ENCODE measurements at regions not wholly inside any gene's neighbourhood (a gene's known extent, or its start where the extent isn't known, plus 50 kb on each side); places are given as distances from the start of the nearest gene placed in this dataset.

- H3K79me2 ChIP-seq (ENCODE audit: insufficient read depth, low read length): no peaks in the 10 kb centered on the region
- H2BK120ac ChIP-seq (ENCODE audit: low read depth, low read length, poor library complexity, severe bottlenecking): no peak overlapping the region
- no peak overlapping the region for H4K91ac ChIP-seq (ENCODE audit: insufficient read length, low read depth, low read length)
- no peak overlapping the region for H3K4ac ChIP-seq (ENCODE audit: low read depth, low read length)
- DNase-seq: no peak
- H2AFZ ChIP-seq (ENCODE audit: low read length): no peak overlapping the region
- no peak overlapping the region for H2BK5ac ChIP-seq (ENCODE audit: insufficient read length, low read length)
- no peak overlapping the region for H2AK5ac ChIP-seq (ENCODE audit: insufficient read length, low read length)
- no peak for TF ChIP-seq CTCF (conservative IDR thresholded peaks at IDR 0.05)
- H3K14ac ChIP-seq (ENCODE audit: insufficient read depth, low read length): no peak overlapping the region
- no peaks in the 10 kb centered on the region for H3K79me1 ChIP-seq (ENCODE audit: insufficient read depth, low read depth, low read length, poor library complexity, severe bottlenecking)
- Mint-ChIP-seq H3K4me3 (no peak overlapping the region), H3K27me3 (ENCODE audit: low read depth) (peaks cover 1% of the 10 kb centered on the region; the same call in 1 of the 2 replicates), H3K4me1 (peaks cover 3 to 4% of the 10 kb centered on the region in 2 experiments; a peak in 2 of 4 replicates), H3K27ac (no peak overlapping the region), H3K36me3 (ENCODE audit: insufficient read depth in 1 of 3, low read depth in 3 of 3) (no peaks in the 10 kb centered on the region), H3K9me3 (no peaks in the 10 kb centered on the region)
- H3K27me3 ChIP-seq (ENCODE audit: insufficient read depth, low read length): no peaks in the 10 kb centered on the region
- no peak overlapping the region for H3K23ac ChIP-seq (ENCODE audit: insufficient read length, low read depth, low read length)
- H2BK15ac ChIP-seq (ENCODE audit: low read depth, low read length): no peak overlapping the region
- no peaks in the 10 kb centered on the region for H4K20me1 ChIP-seq (ENCODE audit: control insufficient read depth, insufficient read depth, insufficient read length)
- no peaks in the 10 kb centered on the region for H3K23me2 ChIP-seq (ENCODE audit: insufficient read length, low read depth, low read length, poor library complexity, severe bottlenecking)
- no peak overlapping the region for H3K9ac ChIP-seq (ENCODE audit: extremely low read depth, insufficient read length, low read length)
- H3K56ac ChIP-seq (ENCODE audit: insufficient read length, low read depth, low read length): no peak overlapping the region
- H3K4me2 ChIP-seq (ENCODE audit: insufficient read depth, insufficient read length, low read length): no peak overlapping the region
- no peak overlapping the region for H3K18ac ChIP-seq (ENCODE audit: insufficient read length, low read depth, low read length)
- H4K5ac ChIP-seq (ENCODE audit: insufficient read length, low read depth, low read length): no peak overlapping the region
- H3K4me1 ChIP-seq (ENCODE audit: insufficient read depth, low read length): no peaks in the 10 kb centered on the region
- H4K8ac ChIP-seq (replicated peaks; ENCODE audit: insufficient read length, low read depth, low read length): no peak overlapping the region
- H3T11ph ChIP-seq (ENCODE audit: low read length): no peak overlapping the region
- no peak overlapping the region for H3K27ac ChIP-seq (ENCODE audit: insufficient read length, low read depth, low read length)
- H2BK20ac ChIP-seq (ENCODE audit: low read depth, low read length, poor library complexity, severe bottlenecking): no peak overlapping the region
- H2BK12ac ChIP-seq (ENCODE audit: insufficient read length, low read depth, low read length): no peak overlapping the region
- no peaks in the 10 kb centered on the region for H3K9me3 ChIP-seq (ENCODE audit: control insufficient read depth, low read depth, low read length)
- no CpG with 5 or more reads among the region's 4 CpGs for WGBS (ENCODE audit: extremely low coverage, insufficient read length, low lambda C conversion rate)
Measured at GRCh38 chr11:121881806-121882205, 234.2 kb downstream of the BLID start.
